Smooth muscle cell (in vitro differentiated cells): ENCODE measurements at regions not wholly inside any gene's neighbourhood (a gene's known extent, or its start where the extent isn't known, plus 50 kb on each side); places are given as distances from the start of the nearest gene placed in this dataset.
A peak's percentile ranks its signal among the peaks of the same experiment; 100 is the strongest.

Source experiments
- DNase-seq: peaks from one replicate; lab custom pipeline; 2025; ENCODE audit not compliant: unreplicated experiment; lab: John Stamatoyannopoulos, UW
- H2AFZ ChIP-seq: fragments of 200-600 bp; sonication (generic); 2 replicates; pipeline ENCODE4 v1.6.0; 2016; ENCODE audit warnings: antibody characterized with exemption, low read depth, mild to moderate bottlenecking
- H3F3A ChIP-seq: fragments of 200-600 bp; sonication (generic); 2 replicates; pipeline ENCODE4 v1.6.0; 2017; ENCODE audit warnings: antibody characterized with exemption, low read depth
- H3K27ac ChIP-seq: fragments of 200-600 bp; sonication (generic); 2 replicates; pipeline ENCODE4 v1.5.1; 2016; ENCODE audit warnings: low read depth, mild to moderate bottlenecking
- H3K27me3 ChIP-seq: fragments of 200-600 bp; sonication (generic); 2 replicates; pipeline ENCODE4 v1.6.1; 2016; ENCODE audit warnings: low read depth, mild to moderate bottlenecking
- H3K36me3 ChIP-seq: fragments of 200-600 bp; sonication (generic); 2 replicates; pipeline ENCODE4 v1.5.1; 2016; ENCODE audit warnings: low read depth
- H3K4me1 ChIP-seq: fragments of 200-600 bp; sonication (generic); 2 replicates; pipeline ENCODE4 v1.5.1; 2016; ENCODE audit warnings: low read depth
- H3K4me2 ChIP-seq: fragments of 200-600 bp; sonication (generic); 2 replicates; pipeline ENCODE4 v1.6.0; 2016; ENCODE audit warnings: mild to moderate bottlenecking
- H3K4me3 ChIP-seq: fragments of 200-600 bp; sonication (generic); 2 replicates; pipeline ENCODE4 v1.5.1; 2016; ENCODE audit warnings: mild to moderate bottlenecking
- H3K79me2 ChIP-seq: fragments of 200-600 bp; sonication (generic); 2 replicates; pipeline ENCODE4 v1.6.0; 2016; ENCODE audit warnings: low read depth, mild to moderate bottlenecking
- H3K9ac ChIP-seq: fragments of 200-600 bp; sonication (generic); 2 replicates; pipeline ENCODE4 v1.6.0; 2016; ENCODE audit warnings: low read depth
- H3K9me3 ChIP-seq: fragments of 200-600 bp; sonication (generic); replicated peaks from 2 replicates; pipeline ENCODE4 v1.5.1; 2016; ENCODE audit warnings: low read depth
- H4K20me1 ChIP-seq: fragments of 200-600 bp; sonication (generic); 2 replicates; pipeline ENCODE4 v1.6.0; 2016; ENCODE audit warnings: low read depth
- WGBS: methylation state at CpG from one replicate; pipeline ENCODE4 v1.1.7; 2016; ENCODE audit warnings: low lambda C conversion rate; 5-methylcytosine and 5-hydroxymethylcytosine counted together
- TF ChIP-seq, protein P1 (sequence below): fragments of 200-600 bp; sonication (generic); IDR thresholded peaks from 2 replicates; pipeline ENCODE4 v1.5.1; 2017; ENCODE audit warnings: borderline replicate concordance, mild to moderate bottlenecking, antibody characterized with exemption; ENCODE audit not compliant: insufficient read depth, poor library complexity, severe bottlenecking

DNA sequence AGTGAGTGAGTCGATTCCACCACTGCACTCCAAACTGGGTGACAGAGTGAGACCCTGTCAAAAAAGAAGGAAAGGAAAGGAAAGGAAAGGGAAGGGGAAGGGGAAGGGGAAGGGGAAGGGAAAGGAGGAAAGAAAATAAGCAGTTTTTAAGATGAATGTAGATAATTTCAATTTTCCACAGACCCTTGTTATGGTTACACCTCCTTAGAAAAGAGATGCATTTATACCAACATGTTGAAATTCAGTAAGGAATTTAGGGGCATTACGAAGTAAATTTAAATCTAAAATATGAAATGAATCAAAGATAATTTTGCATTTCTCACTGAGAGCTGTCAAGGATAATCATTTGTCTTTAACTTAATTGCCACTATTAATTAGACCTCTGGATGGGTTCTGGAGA lies 146.5 kb upstream of the TMC3 start:
- no peaks in the 10 kb centered on the region for H4K20me1 ChIP-seq

DNA sequence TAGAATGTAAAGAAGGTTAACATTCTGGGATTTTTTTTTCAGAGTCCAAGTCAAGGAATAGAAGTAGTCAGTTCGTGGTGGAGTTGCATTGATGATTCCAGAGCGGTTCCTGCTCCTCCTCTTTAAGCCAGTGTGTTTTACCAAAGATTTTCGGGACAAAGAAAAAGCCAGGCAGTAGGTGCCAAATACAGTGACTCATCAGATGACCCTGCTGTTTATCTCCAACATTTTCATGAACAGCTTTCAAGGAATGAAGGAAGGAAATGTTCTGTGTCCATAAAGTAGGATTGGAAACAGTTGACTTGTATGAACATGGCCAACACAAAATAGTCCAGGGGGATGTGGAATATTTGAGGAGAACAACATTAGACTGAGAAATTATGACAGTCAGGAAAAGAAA lies 142.4 kb upstream of the TMC3 start:
- no peaks in the 10 kb centered on the region for H3K9me3 ChIP-seq
- no peak overlapping the region for H3K27ac ChIP-seq
- H3K4me3 ChIP-seq, result no peak overlapping the region
- H3K9ac ChIP-seq, result no peak overlapping the region
- H3K79me2 ChIP-seq, result no peaks in the 10 kb centered on the region
- TF ChIP-seq, protein P1, sequence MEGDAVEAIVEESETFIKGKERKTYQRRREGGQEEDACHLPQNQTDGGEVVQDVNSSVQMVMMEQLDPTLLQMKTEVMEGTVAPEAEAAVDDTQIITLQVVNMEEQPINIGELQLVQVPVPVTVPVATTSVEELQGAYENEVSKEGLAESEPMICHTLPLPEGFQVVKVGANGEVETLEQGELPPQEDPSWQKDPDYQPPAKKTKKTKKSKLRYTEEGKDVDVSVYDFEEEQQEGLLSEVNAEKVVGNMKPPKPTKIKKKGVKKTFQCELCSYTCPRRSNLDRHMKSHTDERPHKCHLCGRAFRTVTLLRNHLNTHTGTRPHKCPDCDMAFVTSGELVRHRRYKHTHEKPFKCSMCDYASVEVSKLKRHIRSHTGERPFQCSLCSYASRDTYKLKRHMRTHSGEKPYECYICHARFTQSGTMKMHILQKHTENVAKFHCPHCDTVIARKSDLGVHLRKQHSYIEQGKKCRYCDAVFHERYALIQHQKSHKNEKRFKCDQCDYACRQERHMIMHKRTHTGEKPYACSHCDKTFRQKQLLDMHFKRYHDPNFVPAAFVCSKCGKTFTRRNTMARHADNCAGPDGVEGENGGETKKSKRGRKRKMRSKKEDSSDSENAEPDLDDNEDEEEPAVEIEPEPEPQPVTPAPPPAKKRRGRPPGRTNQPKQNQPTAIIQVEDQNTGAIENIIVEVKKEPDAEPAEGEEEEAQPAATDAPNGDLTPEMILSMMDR, result no peak
- no peaks in the 10 kb centered on the region for H3F3A ChIP-seq
- no peaks in the 10 kb centered on the region for H3K36me3 ChIP-seq
- WGBS, result 64% methylated on average over 3 of the region's 3 CpGs
- no peaks in the 10 kb centered on the region for H3K4me1 ChIP-seq
- peak overlapping the region; percentile 46 for H3K4me2 ChIP-seq
- no peak for DNase-seq
- no peaks in the 10 kb centered on the region for H3K27me3 ChIP-seq
- H2AFZ ChIP-seq, result no peak overlapping the region
- H4K20me1 ChIP-seq, result no peaks in the 10 kb centered on the region

More for the DNA sequence above, 146.5 kb upstream of the TMC3 start:
- H3K4me1 ChIP-seq, result no peaks in the 10 kb centered on the region
- H3K9ac ChIP-seq, result no peak overlapping the region
- no peak overlapping the region for H2AFZ ChIP-seq
- WGBS, result 89% methylated on average over 2 of the region's 2 CpGs
- no peaks in the 10 kb centered on the region for H3K9me3 ChIP-seq
- TF ChIP-seq, protein P1, result no peak
- no peaks in the 10 kb centered on the region for H3K79me2 ChIP-seq
- H3F3A ChIP-seq, result no peaks in the 10 kb centered on the region
- no peak overlapping the region for H3K4me3 ChIP-seq
- no peaks in the 10 kb centered on the region for H3K36me3 ChIP-seq
- no peak overlapping the region for H3K27ac ChIP-seq
- no peak overlapping the region for H3K4me2 ChIP-seq
- DNase-seq, result no peak
- H3K27me3 ChIP-seq, result no peaks in the 10 kb centered on the region

DNA sequence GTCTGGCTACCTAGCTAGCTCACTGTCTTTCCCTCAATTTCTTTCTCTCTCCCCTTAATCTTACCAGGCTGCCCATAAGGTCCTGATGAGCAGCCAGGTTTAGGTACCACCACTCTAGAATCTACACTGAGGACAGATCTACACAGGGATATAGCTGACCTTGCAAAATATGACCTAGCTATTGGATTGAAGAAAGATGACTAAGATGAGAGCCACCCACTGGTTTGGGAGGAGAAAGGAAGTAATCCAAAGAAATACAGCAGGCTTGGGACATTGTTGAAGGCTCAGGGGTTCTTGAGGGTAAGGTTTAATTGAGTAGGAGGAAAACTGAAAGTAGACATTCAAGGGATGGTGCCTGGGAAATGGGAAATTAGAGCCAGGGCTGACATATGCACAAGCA lies 142.0 kb upstream of the TMC3 start:
- peak overlapping the region; percentile 46 for H3K4me2 ChIP-seq
- H3K9me3 ChIP-seq, result no peaks in the 10 kb centered on the region
- H2AFZ ChIP-seq, result no peak overlapping the region
- H3K27me3 ChIP-seq, result no peaks in the 10 kb centered on the region
- no peak overlapping the region for H3K9ac ChIP-seq
- no peak overlapping the region for H3K27ac ChIP-seq
- H3K79me2 ChIP-seq, result no peaks in the 10 kb centered on the region
- no peak for DNase-seq
- no peaks in the 10 kb centered on the region for H3K4me1 ChIP-seq
- H3F3A ChIP-seq, result no peaks in the 10 kb centered on the region
- TF ChIP-seq, protein P1, result no peak
- H3K4me3 ChIP-seq, result no peak overlapping the region
- no peaks in the 10 kb centered on the region for H4K20me1 ChIP-seq
- no peaks in the 10 kb centered on the region for H3K36me3 ChIP-seq

DNA sequence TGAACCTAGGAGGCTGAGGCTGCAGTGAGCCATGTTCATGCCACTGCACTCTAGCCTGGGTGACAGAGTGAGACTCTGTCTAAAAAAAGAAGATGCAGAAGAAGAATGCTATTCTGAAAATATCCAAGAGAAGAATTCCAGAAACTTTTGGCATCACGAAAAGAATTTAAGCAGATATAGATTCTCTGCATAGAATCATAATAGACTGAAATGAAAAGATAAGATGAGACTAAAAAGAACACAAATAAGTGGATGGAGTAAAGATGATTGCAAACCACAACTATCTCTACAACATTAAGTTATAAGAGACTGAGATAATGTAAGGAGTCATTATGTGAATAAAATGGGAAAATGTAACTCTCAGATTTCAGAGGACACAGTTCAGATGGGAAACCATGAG lies 140.7 kb upstream of the TMC3 start:
- H3K9ac ChIP-seq, result no peak overlapping the region
- no peak overlapping the region for H3K27ac ChIP-seq
- no peak overlapping the region for H3K4me2 ChIP-seq
- H3K4me1 ChIP-seq, result no peaks in the 10 kb centered on the region
- no peak for DNase-seq
- no peaks in the 10 kb centered on the region for H3K9me3 ChIP-seq
- no peaks in the 10 kb centered on the region for H3K27me3 ChIP-seq
- 73% methylated on average over 1 of the region's 1 CpG for whole genome bisulfite sequencing
- H4K20me1 ChIP-seq, result no peaks in the 10 kb centered on the region
- no peaks in the 10 kb centered on the region for H3F3A ChIP-seq
- no peak overlapping the region for H2AFZ ChIP-seq
- TF ChIP-seq, protein P1, result no peak
- no peaks in the 10 kb centered on the region for H3K36me3 ChIP-seq
- H3K4me3 ChIP-seq, result no peak overlapping the region
- H3K79me2 ChIP-seq, result no peaks in the 10 kb centered on the region
